K562 (cell line): ENCODE measurements at regions not wholly inside any gene's neighbourhood (a gene's known extent, or its start where the extent isn't known, plus 50 kb on each side); places are given as distances from the start of the nearest gene placed in this dataset.

Experiments
- ATAC-seq: fragments of 200-7000 bp; cut with Tn5 transposase; 3 replicates; pipeline ENCODE4 v1.9.1; 2020; ENCODE audit warnings: moderate library complexity
- BruUV-seq: library from RNA; stranded (reverse); fragments of 400-500 nt; replicated peaks from 2 replicates; lab custom pipeline; 2021; lab: Mats Ljungman, UMichigan
- CTCF ChIA-PET: fragments of 300-600 bp; formaldehyde crosslinking; extraction: SDS; loops from one replicate; lab custom pipeline; 2021; ENCODE audit warnings: low intra/inter-chr PET ratio; lab: Yijun Ruan, JAX
- POLR2A ChIA-PET: fragments of 300-600, 350-650 bp; sonication (Branson Sonifier 250); formaldehyde crosslinking; extraction: SDS; loops from one replicate; lab custom pipeline; 2021; ENCODE audit warnings: antibody characterized with exemption, inconsistent platforms; lab: Yijun Ruan, JAX
- DNase-seq, 4 experiments: peaks; one replicate each; pipeline versions ENCODE4 v3.0.0 to v3.0.0-alpha.2; 2011 to 2018; ENCODE audit warnings: low spot score in 3 of 4, mixed read lengths in 3 of 4; ENCODE audit errors: extremely low read depth in 1 of 4
- FAIRE-seq: peaks from 2 replicates; lab custom pipeline; 2011; peaks lifted over from hg19 to GRCh38; lab: Jason Lieb, UNC
- H2AFZ ChIP-seq: 2 replicates; pipeline ENCODE4 v1.6.0; 2011; ENCODE audit warnings: low read depth, low read length, control low read depth, inconsistent platforms
- H3K27ac ChIP-seq: fragments of 200-600 bp; 3 replicates; pipeline ENCODE4 v1.8.0; 2011; ENCODE audit warnings: low read depth, mild to moderate bottlenecking, control low read depth, inconsistent platforms, low read length, moderate library complexity, mixed read lengths; ENCODE audit errors: extremely low read depth
- H3K27me3 ChIP-seq, 2 experiments: fragments of 300-600 bp in 1 of 2; 2 replicates in 1 of 2; 3 replicates in 1 of 2; pipeline versions ENCODE4 v1.6.0 to v1.8.0; 2011; ENCODE audit warnings: inconsistent platforms in 2 of 2, low read length in 2 of 2, mild to moderate bottlenecking in 1 of 2, mixed read lengths in 1 of 2, moderate library complexity in 1 of 2; ENCODE audit not compliant: control insufficient read depth in 2 of 2, insufficient read depth in 2 of 2
- H3K36me3 ChIP-seq: fragments of 300-600 bp; 3 replicates; pipeline ENCODE4 v1.8.0; 2011; ENCODE audit warnings: mild to moderate bottlenecking, low read length, inconsistent platforms; ENCODE audit not compliant: control insufficient read depth, insufficient read depth
- H3K4me1 ChIP-seq, 2 experiments: fragments of 200-600 bp in 1 of 2; replicated peaks in 1 of 2; 2 replicates in 1 of 2; 3 replicates in 1 of 2; pipeline versions ENCODE4 v1.5.1 to v1.8.0; 2011; ENCODE audit warnings: inconsistent platforms in 2 of 2, low read length in 2 of 2, mild to moderate bottlenecking in 1 of 2, mixed read lengths in 1 of 2, moderate library complexity in 1 of 2; ENCODE audit not compliant: control insufficient read depth in 2 of 2, insufficient read depth in 2 of 2
- H3K4me2 ChIP-seq: 2 replicates; pipeline ENCODE4 v1.6.1; 2011; ENCODE audit warnings: low read length, control low read depth, inconsistent platforms, mixed read lengths; ENCODE audit not compliant: insufficient read depth
- H3K4me3 ChIP-seq: fragments of 200-600 bp; sonication (generic), shearing (Covaris generic); 2 replicates; pipeline ENCODE4 v1.5.1; 2016; ENCODE audit warnings: control low read depth, inconsistent platforms
- H3K79me2 ChIP-seq: fragments of 200-600 bp; 3 replicates; pipeline ENCODE4 v1.8.0; 2011; ENCODE audit warnings: low read length, inconsistent platforms; ENCODE audit not compliant: control insufficient read depth, insufficient read depth
- H3K9ac ChIP-seq, 2 experiments: 2 replicates each; pipeline versions ENCODE4 v1.6.0 to v1.6.1; 2011; ENCODE audit warnings: low read depth in 2 of 2, low read length in 2 of 2, control low read depth in 1 of 2, inconsistent platforms in 1 of 2, mild to moderate bottlenecking in 1 of 2, mixed read lengths in 1 of 2; ENCODE audit not compliant: insufficient read depth in 1 of 2
- H3K9me1 ChIP-seq: one replicate; pipeline ENCODE4 v1.6.0; 2011; ENCODE audit warnings: inconsistent platforms, mild to moderate bottlenecking, low read length, moderate library complexity; ENCODE audit not compliant: control insufficient read depth, insufficient read depth
- H3K9me3 ChIP-seq: replicated peaks from 2 replicates; pipeline ENCODE4 v1.5.1; 2011; ENCODE audit warnings: low read depth, low read length, inconsistent platforms; ENCODE audit not compliant: control insufficient read depth, insufficient read depth
- H4K20me1 ChIP-seq: replicated peaks from 2 replicates; pipeline ENCODE4 v1.6.1; 2011; ENCODE audit warnings: low read length, inconsistent platforms, mixed read lengths; ENCODE audit not compliant: control insufficient read depth, insufficient read depth
- ERF ChIP-seq: fragments of 450-650 bp; formaldehyde crosslinking; IDR thresholded peaks from 2 replicates; pipeline ENCODE4 v1.4.0; 2020; ENCODE audit warnings: mild to moderate bottlenecking, mixed read lengths
- KLF10 ChIP-seq: fragments of 250-450 bp; sonication (Bioruptor Pico); IDR thresholded peaks from 2 replicates; pipeline ENCODE4 v1.6.1; 2021; ENCODE audit warnings: matching md5 sums
- MLX ChIP-seq, 2 experiments: fragments of 450-650 bp in 1 of 2; sonication (generic) in 1 of 2; formaldehyde crosslinking; conservative IDR thresholded peaks; 2 replicates each; pipeline versions ENCODE4 v1.4.0 to v1.8.1; 2020 to 2022; ENCODE audit warnings: mild to moderate bottlenecking in 1 of 2, missing genetic modification reagents in 1 of 2
- NFE2L1 ChIP-seq: fragments of 450-650 bp; IDR thresholded peaks from 2 replicates; pipeline ENCODE4 v1.6.1; 2016; ENCODE audit warnings: missing genetic modification characterization, low read depth, mild to moderate bottlenecking, missing compliant biosample characterization, moderate library complexity, borderline replicate concordance
- THAP12 ChIP-seq: fragments of 250-450 bp; sonication (Bioruptor Pico); IDR thresholded peaks from 2 replicates; pipeline ENCODE4 v1.9.0; 2021; ENCODE audit warnings: mild to moderate bottlenecking, inconsistent platforms
- ZKSCAN1 ChIP-seq: fragments of 150-350 bp; IDR thresholded peaks from 2 replicates; pipeline ENCODE4 v1.6.1; 2016; ENCODE audit warnings: low read depth, low read length
- WGBS: fragments of 100-300 bp; shearing (Covaris generic); methylation state at CpG from one replicate; pipeline ENCODE4 v1.1.6; 2016; ENCODE audit warnings: low coverage, mixed read lengths; ENCODE audit not compliant: insufficient coverage; ENCODE audit errors: missing lambda C conversion rate; 5-methylcytosine and 5-hydroxymethylcytosine counted together
- in situ Hi-C: fragments of 300-500 bp; cut with MboI; formaldehyde crosslinking; loops from 4 replicates; pipeline ENCODE4 v1.15.0; 2018; ENCODE audit warnings: inconsistent platforms, mixed read lengths
- intact Hi-C: fragments of 100-400 bp; cut with micrococcal nuclease; formaldehyde crosslinking; loops from 2 replicates; pipeline ENCODE4 v1.14.2; 2022

GRCh38 chr4:116516711-116517110 is 568.7 kb downstream of the TRAM1L1 start (continued):
- TF ChIP-seq MLX (CRISPR knock-in tag; conservative IDR thresholded peaks at IDR 0.05) = no peak
- TF ChIP-seq KLF10 (CRISPR knock-in tag) = no peak
- no peak for TF ChIP-seq ZKSCAN1
- no peak for TF ChIP-seq NFE2L1 (tag)
- TF ChIP-seq ERF (CRISPR knock-in tag) = no peak
- TF ChIP-seq, all 486 proteins: peak for 0

GRCh38 chr4:116515959-116516358 is 569.4 kb downstream of the TRAM1L1 start:
- Histone ChIP-seq H4K20me1 (no peaks in the 10 kb centered on the region), H2AFZ (no peak overlapping the region)
- intact Hi-C loops = no loop called here
- in situ Hi-C loops = no loop called here
- no peak for TF ChIP-seq THAP12
- TF ChIP-seq, all 486 proteins: peak for 0
- Histone ChIP-seq H3K27me3 (no peaks in the 10 kb centered on the region), H3K4me2 (no peak overlapping the region), H3K36me3 (no peaks in the 10 kb centered on the region), H3K4me1 (no peaks in the 10 kb centered on the region), H3K79me2 (no peaks in the 10 kb centered on the region), H3K9me1 (no peaks in the 10 kb centered on the region), H3K9ac (no peak overlapping the region), H3K4me3 (no peak overlapping the region), H3K27ac (no peak overlapping the region), H3K9me3 (no peaks in the 10 kb centered on the region; the same call in 1 of the 2 replicates)
- DNase-seq = no peak
- POLR2A ChIA-PET = no interaction called here
- no peak for FAIRE-seq
- no TSS peak for BruUV-seq
- 7% methylated on average over 1 of the region's 1 CpG for WGBS
- CTCF ChIA-PET = no interaction called here
- ATAC-seq = no peak
